Testis (tissue), 2 donors: ENCODE measurements at regions not wholly inside any gene's neighbourhood (a gene's known extent, or its start where the extent isn't known, plus 50 kb on each side); places are given as distances from the start of the nearest gene placed in this dataset.

Experiments used
- POLR2A ChIP-seq: fragments of 450-650 bp; IDR thresholded peaks from one replicate; pipeline ENCODE4 v1.6.1; 2017; ENCODE audit warnings: antibody characterized with exemption, mild to moderate bottlenecking, moderate library complexity
- TF ChIP-seq, protein P1 (sequence below), 3 experiments: fragments of 450-650 bp in 2 of 3; fragments of 200-600 bp in 1 of 3; sonication (generic) in 1 of 3; IDR thresholded peaks; one replicate each; pipeline ENCODE4 v1.5.1; 2016 to 2019; ENCODE audit warnings: antibody characterized with exemption in 3 of 3, mild to moderate bottlenecking in 2 of 3, moderate library complexity in 1 of 3

DNA sequence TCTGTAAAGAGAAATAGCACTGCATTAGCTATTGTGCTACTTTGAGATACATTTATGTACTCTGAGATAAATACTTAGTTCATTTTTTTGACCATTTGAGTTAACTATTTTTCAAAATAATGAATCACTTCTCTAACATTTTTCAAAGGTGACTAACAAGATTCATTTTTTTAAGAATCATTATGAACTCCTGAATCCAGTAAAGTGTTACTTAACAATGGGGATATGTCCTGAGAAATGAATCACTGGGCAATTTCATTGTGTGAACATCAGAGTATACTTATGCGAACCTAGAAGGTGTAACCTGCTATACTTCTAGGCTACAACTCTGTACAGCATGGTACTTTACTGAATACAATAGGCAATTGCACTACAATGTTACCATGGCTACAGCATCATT, 355.8 kb downstream of the ARL6IP6 start:
- TF ChIP-seq, protein P1, sequence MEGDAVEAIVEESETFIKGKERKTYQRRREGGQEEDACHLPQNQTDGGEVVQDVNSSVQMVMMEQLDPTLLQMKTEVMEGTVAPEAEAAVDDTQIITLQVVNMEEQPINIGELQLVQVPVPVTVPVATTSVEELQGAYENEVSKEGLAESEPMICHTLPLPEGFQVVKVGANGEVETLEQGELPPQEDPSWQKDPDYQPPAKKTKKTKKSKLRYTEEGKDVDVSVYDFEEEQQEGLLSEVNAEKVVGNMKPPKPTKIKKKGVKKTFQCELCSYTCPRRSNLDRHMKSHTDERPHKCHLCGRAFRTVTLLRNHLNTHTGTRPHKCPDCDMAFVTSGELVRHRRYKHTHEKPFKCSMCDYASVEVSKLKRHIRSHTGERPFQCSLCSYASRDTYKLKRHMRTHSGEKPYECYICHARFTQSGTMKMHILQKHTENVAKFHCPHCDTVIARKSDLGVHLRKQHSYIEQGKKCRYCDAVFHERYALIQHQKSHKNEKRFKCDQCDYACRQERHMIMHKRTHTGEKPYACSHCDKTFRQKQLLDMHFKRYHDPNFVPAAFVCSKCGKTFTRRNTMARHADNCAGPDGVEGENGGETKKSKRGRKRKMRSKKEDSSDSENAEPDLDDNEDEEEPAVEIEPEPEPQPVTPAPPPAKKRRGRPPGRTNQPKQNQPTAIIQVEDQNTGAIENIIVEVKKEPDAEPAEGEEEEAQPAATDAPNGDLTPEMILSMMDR (IDR thresholded peaks at IDR 0.05): no peak
- TF ChIP-seq POLR2A: no peak
